Astrocyte (in vitro differentiated cells and primary cell): ENCODE measurements at regions not wholly inside any gene's neighbourhood (a gene's known extent, or its start where the extent isn't known, plus 50 kb on each side); places are given as distances from the start of the nearest gene placed in this dataset.

ENCODE experiments used
- EZH2 ChIP-seq: IDR thresholded peaks from 2 replicates; pipeline ENCODE4 v1.6.1; 2012; ENCODE audit warnings: mild to moderate bottlenecking, low read length, inconsistent platforms; ENCODE audit not compliant: insufficient read depth
- TF ChIP-seq, protein P1 (sequence below): IDR thresholded peaks from 2 replicates; pipeline ENCODE4 v1.5.1; 2011; ENCODE audit warnings: low read depth, mild to moderate bottlenecking, inconsistent platforms, low read length, moderate library complexity; ENCODE audit not compliant: insufficient read depth

DNA sequence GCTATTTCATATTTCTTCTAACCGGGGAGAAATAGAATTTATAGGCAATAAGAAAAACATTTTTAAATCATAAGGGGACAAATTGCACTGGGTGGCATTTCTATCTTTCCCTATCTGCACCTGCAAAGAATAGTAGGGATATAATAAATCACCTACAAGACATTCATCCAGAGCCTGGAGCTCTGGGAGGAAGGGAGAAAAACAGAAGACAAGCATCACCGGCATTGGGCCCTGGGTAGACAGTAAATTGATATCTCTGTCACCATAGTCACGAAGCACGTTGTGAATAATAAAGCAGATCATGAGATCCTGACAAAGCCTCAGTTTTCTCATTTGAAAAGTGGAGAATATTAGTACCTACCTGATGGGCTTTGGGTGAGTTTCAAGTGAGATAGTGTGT is 685.6 kb downstream of the XPNPEP1 start:
- TF ChIP-seq, protein P1, sequence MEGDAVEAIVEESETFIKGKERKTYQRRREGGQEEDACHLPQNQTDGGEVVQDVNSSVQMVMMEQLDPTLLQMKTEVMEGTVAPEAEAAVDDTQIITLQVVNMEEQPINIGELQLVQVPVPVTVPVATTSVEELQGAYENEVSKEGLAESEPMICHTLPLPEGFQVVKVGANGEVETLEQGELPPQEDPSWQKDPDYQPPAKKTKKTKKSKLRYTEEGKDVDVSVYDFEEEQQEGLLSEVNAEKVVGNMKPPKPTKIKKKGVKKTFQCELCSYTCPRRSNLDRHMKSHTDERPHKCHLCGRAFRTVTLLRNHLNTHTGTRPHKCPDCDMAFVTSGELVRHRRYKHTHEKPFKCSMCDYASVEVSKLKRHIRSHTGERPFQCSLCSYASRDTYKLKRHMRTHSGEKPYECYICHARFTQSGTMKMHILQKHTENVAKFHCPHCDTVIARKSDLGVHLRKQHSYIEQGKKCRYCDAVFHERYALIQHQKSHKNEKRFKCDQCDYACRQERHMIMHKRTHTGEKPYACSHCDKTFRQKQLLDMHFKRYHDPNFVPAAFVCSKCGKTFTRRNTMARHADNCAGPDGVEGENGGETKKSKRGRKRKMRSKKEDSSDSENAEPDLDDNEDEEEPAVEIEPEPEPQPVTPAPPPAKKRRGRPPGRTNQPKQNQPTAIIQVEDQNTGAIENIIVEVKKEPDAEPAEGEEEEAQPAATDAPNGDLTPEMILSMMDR: no peak
- TF ChIP-seq EZH2: no peak
